OCI-LY7 (cell line): ENCODE measurements at regions not wholly inside any gene's neighbourhood (a gene's known extent, or its start where the extent isn't known, plus 50 kb on each side); places are given as distances from the start of the nearest gene placed in this dataset.

ENCODE experiments used
- CTCF ChIP-seq: fragments of 200-600 bp; sonication (generic); conservative IDR thresholded peaks from 2 replicates; pipeline ENCODE4 v1.5.1; 2014; ENCODE audit warnings: mild to moderate bottlenecking, antibody characterized with exemption, low read length, moderate library complexity, mixed read lengths
- EZH2phosphoT487 ChIP-seq: fragments of 200-600 bp; sonication (generic); IDR thresholded peaks from 2 replicates; pipeline ENCODE4 v1.6.1; 2018; ENCODE audit warnings: low read depth, borderline replicate concordance, mild to moderate bottlenecking, mixed run types, antibody characterized with exemption, low read length, moderate library complexity, mixed read lengths

- TF ChIP-seq CTCF (no peak), EZH2phosphoT487 (no peak)
Observed at GRCh38 chr1:222461941-222462340, 86.0 kb downstream of the HHIPL2 start.
